GM12875 (cell line): ENCODE measurements at regions not wholly inside any gene's neighbourhood (a gene's known extent, or its start where the extent isn't known, plus 50 kb on each side); places are given as distances from the start of the nearest gene placed in this dataset.

Experiments used
- H3K4me3 ChIP-seq: one replicate; pipeline ENCODE4 v1.5.1; 2011; ENCODE audit warnings: low read depth, low read length, control low read depth
- CTCF ChIP-seq: IDR thresholded peaks from 2 replicates; pipeline ENCODE4 v1.5.1; 2011; ENCODE audit warnings: low read depth, mild to moderate bottlenecking, control low read depth, inconsistent platforms, low read length, moderate library complexity, borderline replicate concordance; ENCODE audit not compliant: insufficient read depth

- no peak overlapping the region for H3K4me3 ChIP-seq
- no peak for TF ChIP-seq CTCF
Observed at GRCh38 chr20:61072398-61072797, 179.7 kb upstream of the CDH4 start.

- no peak overlapping the region for H3K4me3 ChIP-seq
- TF ChIP-seq CTCF = no peak
Observed at GRCh38 chr20:61073376-61073775, 178.7 kb upstream of the CDH4 start.

DNA sequence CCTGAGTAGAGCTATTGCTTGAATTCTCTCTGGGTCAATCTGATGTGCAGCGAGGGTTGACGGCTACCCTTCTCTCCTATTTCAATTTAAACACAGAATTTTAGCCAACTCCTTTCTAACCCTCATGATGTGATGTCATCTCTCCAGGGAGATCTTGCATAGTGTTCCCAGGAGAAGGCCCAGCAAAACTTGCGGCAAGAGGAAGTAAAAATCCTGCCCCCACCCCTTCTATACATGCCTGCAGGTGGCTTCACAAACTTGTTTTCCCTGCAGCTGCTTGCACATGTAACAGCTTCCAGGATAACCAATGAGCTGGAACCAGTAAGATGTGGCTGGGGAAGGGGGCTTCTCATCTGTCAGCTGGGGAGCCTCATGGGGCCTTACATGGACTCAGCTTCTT is 169.3 kb upstream of the CDH4 start:
- H3K4me3 ChIP-seq = no peak overlapping the region
- TF ChIP-seq CTCF = no peak

DNA sequence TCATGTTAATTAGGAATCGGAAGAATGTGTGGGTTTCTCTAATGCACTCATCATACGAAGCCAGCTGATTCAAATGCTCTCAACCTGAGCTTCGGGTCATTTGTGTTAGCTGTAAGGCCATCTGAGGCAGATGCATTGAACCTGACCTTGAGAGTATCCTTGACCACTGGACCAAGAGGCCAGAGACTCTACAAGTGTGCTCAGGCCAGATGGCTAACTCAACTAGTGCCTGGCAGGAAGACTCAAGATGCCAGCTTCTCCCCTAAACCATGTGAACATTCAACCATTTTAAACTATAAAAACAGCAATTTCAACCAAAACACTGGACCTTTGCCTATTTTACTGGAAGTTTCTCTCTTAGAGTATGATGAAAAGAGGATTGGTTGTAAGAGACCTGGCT is 168.6 kb upstream of the CDH4 start:
- no peak overlapping the region for H3K4me3 ChIP-seq
- TF ChIP-seq CTCF = no peak

DNA sequence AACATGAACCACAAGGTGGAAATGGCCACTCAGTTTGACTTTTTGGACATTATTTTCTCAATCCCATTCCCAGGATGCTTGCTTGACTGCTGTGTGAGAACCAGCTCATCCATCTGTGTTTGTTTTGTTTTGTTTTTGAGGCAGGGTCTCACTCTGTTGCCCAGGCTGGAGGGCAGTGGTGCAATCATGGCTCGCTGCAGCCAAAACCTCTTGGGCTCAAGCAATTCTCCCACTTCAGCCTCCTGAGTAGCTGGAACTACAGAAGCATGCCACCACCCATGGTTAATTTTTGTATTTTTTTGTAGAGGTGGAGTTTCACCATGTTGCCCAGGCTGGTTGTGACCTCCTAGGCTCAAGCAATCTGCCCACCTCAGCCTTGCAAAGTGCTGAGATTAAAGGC is 166.0 kb upstream of the CDH4 start:
- no peak for TF ChIP-seq CTCF
- H3K4me3 ChIP-seq = no peak overlapping the region

DNA sequence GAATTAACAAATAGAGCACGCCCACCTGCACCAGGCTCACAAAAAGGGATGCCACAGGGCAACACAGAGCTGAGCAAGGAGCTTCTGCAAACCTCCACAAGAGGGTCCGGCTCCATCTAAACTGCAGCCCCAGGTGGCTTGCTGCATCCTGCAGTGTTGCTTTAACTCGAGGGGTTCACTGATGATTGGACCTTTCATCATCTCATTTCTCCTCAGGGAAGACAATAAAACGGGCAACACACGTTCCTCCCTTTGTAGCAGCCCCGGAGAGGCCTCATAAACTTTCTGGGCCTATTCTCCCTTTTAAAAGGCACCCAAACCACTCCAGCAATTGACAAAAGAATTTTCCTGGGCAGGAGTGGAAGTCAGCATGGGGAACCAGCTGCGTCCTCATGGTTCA is 161.5 kb upstream of the CDH4 start:
- H3K4me3 ChIP-seq = no peak overlapping the region
- TF ChIP-seq CTCF = no peak

GRCh38 chr20:61092251-61092650 is 159.8 kb upstream of the CDH4 start:
- TF ChIP-seq CTCF = no peak
- no peak overlapping the region for H3K4me3 ChIP-seq
